T-helper 17 cell (primary cell): ENCODE measurements at regions not wholly inside any gene's neighbourhood (a gene's known extent, or its start where the extent isn't known, plus 50 kb on each side); places are given as distances from the start of the nearest gene placed in this dataset.

Source experiments
- ATAC-seq: fragments of 150-1000 bp; cut with Tn5 transposase; 2 replicates; pipeline ENCODE4 v1.10.0; 2021; ENCODE audit warnings: mild to moderate bottlenecking, moderate library complexity
- DNase-seq, 3 donors: peaks; one replicate each; pipeline versions ENCODE4 v3.0.0 to v3.0.0-alpha.2; 2020 to 2021
- H3K9me3 ChIP-seq: one replicate; pipeline ENCODE4 v1.7.0; 2013; ENCODE audit warnings: low read length, mild to moderate bottlenecking; ENCODE audit not compliant: control insufficient read depth, poor library complexity, severe bottlenecking
- H3K27ac Mint-ChIP-seq: one replicate; pipeline ENCODE4 v1.8.0; 2022; ENCODE audit warnings: mild to moderate bottlenecking, moderate library complexity, mixed read lengths
- H3K27me3 Mint-ChIP-seq: one replicate; pipeline ENCODE4 v1.8.0; 2022; ENCODE audit warnings: mixed read lengths
- H3K36me3 Mint-ChIP-seq: one replicate; pipeline ENCODE4 v1.8.0; 2022; ENCODE audit warnings: low read depth, mixed read lengths
- H3K4me1 Mint-ChIP-seq: one replicate; pipeline ENCODE4 v1.8.0; 2022; ENCODE audit warnings: mild to moderate bottlenecking, mixed read lengths
- H3K4me3 Mint-ChIP-seq: one replicate; pipeline ENCODE4 v1.8.0; 2022; ENCODE audit warnings: mild to moderate bottlenecking, moderate library complexity, mixed read lengths

- DNase-seq, result no peak
- Mint-ChIP-seq H3K4me3 (no peak overlapping the region), H3K27me3 (no peaks in the 10 kb centered on the region), H3K36me3 (no peaks in the 10 kb centered on the region), H3K27ac (no peak overlapping the region), H3K4me1 (no peaks in the 10 kb centered on the region)
- no peak for ATAC-seq
- no peaks in the 10 kb centered on the region for H3K9me3 ChIP-seq
These were observed 1216.5 kb downstream of the SORCS3 start for GRCh38 chr10:105857268-105858264.

GRCh38 chr10:105855791-105856190 lies 1214.7 kb downstream of the SORCS3 start:
- H3K9me3 ChIP-seq, result no peaks in the 10 kb centered on the region
- ATAC-seq, result no peak
- Mint-ChIP-seq H3K27me3 (no peaks in the 10 kb centered on the region), H3K4me1 (no peaks in the 10 kb centered on the region), H3K27ac (no peak overlapping the region), H3K36me3 (no peaks in the 10 kb centered on the region), H3K4me3 (no peak overlapping the region)
- DNase-seq, result no peak

- ATAC-seq (no peak), DNase-seq (no peak)
- H3K27me3 Mint-ChIP-seq, result no peaks in the 10 kb centered on the region
- H3K9me3 ChIP-seq, result no peaks in the 10 kb centered on the region
- H3K27ac Mint-ChIP-seq, result no peak overlapping the region
- no peaks in the 10 kb centered on the region for H3K4me1 Mint-ChIP-seq
- no peak overlapping the region for H3K4me3 Mint-ChIP-seq
- H3K36me3 Mint-ChIP-seq, result no peaks in the 10 kb centered on the region
These were observed 1203.8 kb downstream of the SORCS3 start for GRCh38 chr10:105844676-105845570.

GRCh38 chr10:105844241-105844640 lies 1203.2 kb downstream of the SORCS3 start:
- H3K4me1 Mint-ChIP-seq, result no peaks in the 10 kb centered on the region
- no peaks in the 10 kb centered on the region for H3K36me3 Mint-ChIP-seq
- H3K27ac Mint-ChIP-seq, result no peak overlapping the region
- no peak for ATAC-seq
- no peaks in the 10 kb centered on the region for H3K9me3 ChIP-seq
- no peaks in the 10 kb centered on the region for H3K27me3 Mint-ChIP-seq
- no peak overlapping the region for H3K4me3 Mint-ChIP-seq
- DNase-seq, result no peak

GRCh38 chr10:105843786-105844185 lies 1202.7 kb downstream of the SORCS3 start:
- Mint-ChIP-seq H3K36me3 (no peaks in the 10 kb centered on the region), H3K27ac (no peak overlapping the region), H3K27me3 (no peaks in the 10 kb centered on the region), H3K4me3 (no peak overlapping the region), H3K4me1 (no peaks in the 10 kb centered on the region)
- peak; percentile 52 for ATAC-seq
- no peaks in the 10 kb centered on the region for H3K9me3 ChIP-seq
- DNase-seq, result no peak

- DNase-seq, result no peak
- peaks cover 7% of the 10 kb centered on the region for H3K4me1 Mint-ChIP-seq
- ATAC-seq, result no peak
- no peaks in the 10 kb centered on the region for H3K27me3 Mint-ChIP-seq
- H3K9me3 ChIP-seq, result no peaks in the 10 kb centered on the region
- no peak overlapping the region for H3K4me3 Mint-ChIP-seq
- H3K36me3 Mint-ChIP-seq, result peaks cover 2% of the 10 kb centered on the region
- H3K27ac Mint-ChIP-seq, result no peak overlapping the region
These were observed 1199.2 kb downstream of the SORCS3 start for GRCh38 chr10:105840288-105840770.

- no peaks in the 10 kb centered on the region for H3K27me3 Mint-ChIP-seq
- no peak for DNase-seq
- H3K36me3 Mint-ChIP-seq, result peaks cover 2% of the 10 kb centered on the region
- H3K27ac Mint-ChIP-seq, result peak overlapping the region; percentile 19
- no peaks in the 10 kb centered on the region for H3K9me3 ChIP-seq
- peaks cover 7% of the 10 kb centered on the region for H3K4me1 Mint-ChIP-seq
- H3K4me3 Mint-ChIP-seq, result peak overlapping the region; percentile 68
- ATAC-seq, result no peak
These were observed 1197.3 kb downstream of the SORCS3 start for GRCh38 chr10:105838392-105838791.

GRCh38 chr10:105837951-105838350 lies 1196.9 kb downstream of the SORCS3 start:
- H3K4me3 Mint-ChIP-seq, result peak overlapping the region; percentile 68
- peak; percentile 75 for ATAC-seq
- peak overlapping the region; percentile 19 for H3K27ac Mint-ChIP-seq
- DNase-seq, result no peak
- H3K9me3 ChIP-seq, result no peaks in the 10 kb centered on the region
- H3K36me3 Mint-ChIP-seq, result peaks cover 2% of the 10 kb centered on the region
- H3K4me1 Mint-ChIP-seq, result peaks cover 7% of the 10 kb centered on the region
- no peaks in the 10 kb centered on the region for H3K27me3 Mint-ChIP-seq

- DNase-seq, result no peak
- Mint-ChIP-seq H3K27ac (no peak overlapping the region), H3K36me3 (peaks cover 2% of the 10 kb centered on the region), H3K27me3 (no peaks in the 10 kb centered on the region), H3K4me3 (no peak overlapping the region), H3K4me1 (peaks cover 7% of the 10 kb centered on the region)
- ATAC-seq, result no peak
- H3K9me3 ChIP-seq, result no peaks in the 10 kb centered on the region
These were observed 1193.4 kb downstream of the SORCS3 start for GRCh38 chr10:105834261-105835059.

- DNase-seq (no peak), ATAC-seq (no peak)
- Mint-ChIP-seq H3K4me1 (no peaks in the 10 kb centered on the region), H3K27me3 (no peaks in the 10 kb centered on the region), H3K36me3 (no peaks in the 10 kb centered on the region), H3K4me3 (no peak overlapping the region), H3K27ac (no peak overlapping the region)
- H3K9me3 ChIP-seq, result no peaks in the 10 kb centered on the region
These were observed 1186.0 kb downstream of the SORCS3 start for GRCh38 chr10:105827133-105827532.

- no peaks in the 10 kb centered on the region for H3K36me3 Mint-ChIP-seq
- DNase-seq (no peak), ATAC-seq (no peak)
- no peak overlapping the region for H3K27ac Mint-ChIP-seq
- no peaks in the 10 kb centered on the region for H3K27me3 Mint-ChIP-seq
- H3K9me3 ChIP-seq, result no peaks in the 10 kb centered on the region
- no peak overlapping the region for H3K4me3 Mint-ChIP-seq
- H3K4me1 Mint-ChIP-seq, result no peaks in the 10 kb centered on the region
These were observed 1167.0 kb downstream of the SORCS3 start for GRCh38 chr10:105807935-105808587.

GRCh38 chr10:105803206-105803605 lies 1162.1 kb downstream of the SORCS3 start:
- Mint-ChIP-seq H3K4me1 (no peaks in the 10 kb centered on the region), H3K36me3 (no peaks in the 10 kb centered on the region), H3K27me3 (no peaks in the 10 kb centered on the region), H3K27ac (no peak overlapping the region), H3K4me3 (no peak overlapping the region)
- no peaks in the 10 kb centered on the region for H3K9me3 ChIP-seq
- DNase-seq, result no peak
- no peak for ATAC-seq
